MM.1S (cell line): ENCODE measurements at regions not wholly inside any gene's neighbourhood (a gene's known extent, or its start where the extent isn't known, plus 50 kb on each side); places are given as distances from the start of the nearest gene placed in this dataset.

Source experiments
- CTCF ChIP-seq: fragments of 300-600 bp; sonication (generic); IDR thresholded peaks from 2 replicates; pipeline ENCODE4 v1.5.1; 2016; ENCODE audit warnings: antibody characterized with exemption, low read length, mixed read lengths
- EZH2phosphoT487 ChIP-seq: fragments of 300-600 bp; sonication (generic); IDR thresholded peaks from 2 replicates; pipeline ENCODE4 v1.6.1; 2018; ENCODE audit warnings: antibody characterized with exemption, low read length

- TF ChIP-seq EZH2phosphoT487 (no peak), CTCF (no peak)
Measured at GRCh38 chr12:84738481-84738972, 174.1 kb downstream of the SLC6A15 start.
